ENCODE measurements at regions not wholly inside any gene's neighbourhood (a gene's known extent, or its start where the extent isn't known, plus 50 kb on each side); places are given as distances from the start of the nearest gene placed in this dataset.
"Not testable (repeated sequence)": the region's sequence is repeated elsewhere in the genome, so short reads cannot be mapped to it uniquely, and the experiment has no call there.

- no peak for ATAC-seq
- Histone ChIP-seq H3K27ac (no peak overlapping the region), H3K36me3 (no peaks in the 10 kb centered on the region), H3K9me3 (no peaks in the 10 kb centered on the region), H3K27me3 (ENCODE audit: low read depth) (no peaks in the 10 kb centered on the region), H3K4me1 (no peaks in the 10 kb centered on the region), H3K4me3 (no peak overlapping the region)
- no peak for DNase-seq
- TF ChIP-seq CTCF (IDR thresholded peaks at IDR 0.05), result no peak
- intact Hi-C loops (cut with DNase I), result no loop called here
Measured at GRCh38 chr20:1752045-1752444, 94.5 kb upstream of the SIRPG start.

GRCh38 chr20:1748777-1749176, 91.2 kb upstream of the SIRPG start:
- Histone ChIP-seq H3K9me3 (no peaks in the 10 kb centered on the region), H3K27ac (no peak overlapping the region), H3K4me1 (no peaks in the 10 kb centered on the region), H3K27me3 (ENCODE audit: low read depth) (no peaks in the 10 kb centered on the region), H3K4me3 (no peak overlapping the region), H3K36me3 (no peaks in the 10 kb centered on the region)
- TF ChIP-seq CTCF (IDR thresholded peaks at IDR 0.05), result no peak
- DNase-seq, result no peak
- intact Hi-C loops (cut with DNase I), result no loop called here
- ATAC-seq, result no peak

- ATAC-seq, result no peak
- intact Hi-C loops (cut with DNase I), result no loop called here
- TF ChIP-seq CTCF (IDR thresholded peaks at IDR 0.05), result no peak
Measured at GRCh38 chr20:1747953-1748577, 90.5 kb upstream of the SIRPG start.

GRCh38 chr20:1742049-1742434, 84.5 kb upstream of the SIRPG start:
- H3K9me3 ChIP-seq, ATAC-seq: not testable (repeated sequence)

More at GRCh38 chr20:1747953-1748577, 90.5 kb upstream of the SIRPG start:
- no peak for DNase-seq
- no peaks in the 10 kb centered on the region for H3K4me1 ChIP-seq
- no peaks in the 10 kb centered on the region for H3K9me3 ChIP-seq
- no peaks in the 10 kb centered on the region for H3K36me3 ChIP-seq
- no peak overlapping the region for H3K27ac ChIP-seq
- no peak overlapping the region for H3K4me3 ChIP-seq
- no peaks in the 10 kb centered on the region for H3K27me3 ChIP-seq (ENCODE audit: low read depth)

GRCh38 chr20:1741309-1742048, 83.9 kb upstream of the SIRPG start:
- TF ChIP-seq CTCF (IDR thresholded peaks at IDR 0.05), result no peak
- no peak overlapping the region for H3K27ac ChIP-seq
- no peaks in the 10 kb centered on the region for H3K4me1 ChIP-seq
- no peaks in the 10 kb centered on the region for H3K27me3 ChIP-seq (ENCODE audit: low read depth)
- no peaks in the 10 kb centered on the region for H3K36me3 ChIP-seq
- ATAC-seq (peak in 1 of 2 donors; percentile 35), DNase-seq (no peak)
- intact Hi-C loops (cut with DNase I), result no loop called here
- H3K4me3 ChIP-seq, result no peak overlapping the region
- no peaks in the 10 kb centered on the region for H3K9me3 ChIP-seq

More at GRCh38 chr20:1742049-1742434, 84.5 kb upstream of the SIRPG start:
- DNase-seq; H3K36me3 ChIP-seq; H3K4me1 ChIP-seq; H3K27me3 ChIP-seq (ENCODE audit: low read depth); intact Hi-C loops (cut with DNase I); H3K4me3 ChIP-seq; H3K27ac ChIP-seq: not testable (repeated sequence)

GRCh38 chr20:1737134-1737533, 79.6 kb upstream of the SIRPG start:
- no peaks in the 10 kb centered on the region for H3K27me3 ChIP-seq (ENCODE audit: low read depth)
- intact Hi-C loops (cut with DNase I), result no loop called here
- ATAC-seq (no peak), DNase-seq (no peak)
- no peaks in the 10 kb centered on the region for H3K4me1 ChIP-seq
- H3K9me3 ChIP-seq, result no peaks in the 10 kb centered on the region
- H3K4me3 ChIP-seq, result no peak overlapping the region
- no peak for TF ChIP-seq CTCF (IDR thresholded peaks at IDR 0.05)
- no peaks in the 10 kb centered on the region for H3K36me3 ChIP-seq
- no peak overlapping the region for H3K27ac ChIP-seq
